CD4-positive, CD25-positive, alpha-beta regulatory T cell (primary cell): ENCODE measurements at regions not wholly inside any gene's neighbourhood (a gene's known extent, or its start where the extent isn't known, plus 50 kb on each side); places are given as distances from the start of the nearest gene placed in this dataset.

Source experiments
- ATAC-seq, 2 donors: fragments of 150-1000 bp; cut with Tn5 transposase; one replicate each; pipeline ENCODE4 v1.10.0; 2021; ENCODE audit warnings: low read depth in 2 of 2, moderate number of reproducible peaks in 2 of 2, moderate library complexity in 1 of 2
- DNase-seq, 3 donors: peaks; one replicate each; pipeline versions ENCODE4 v3.0.0 to v3.0.0-alpha.2; 2012 to 2022; ENCODE audit warnings: mixed read lengths in 1 of 3
- H3K27ac ChIP-seq: one replicate; pipeline ENCODE4 v1.7.0; 2013; ENCODE audit warnings: mild to moderate bottlenecking, low read length; ENCODE audit not compliant: insufficient read depth, poor library complexity, severe bottlenecking
- H3K27me3 ChIP-seq: one replicate; pipeline ENCODE4 v1.7.0; 2013; ENCODE audit warnings: low read length; ENCODE audit not compliant: control insufficient read depth, insufficient read depth
- H3K36me3 ChIP-seq: one replicate; pipeline ENCODE4 v1.7.0; 2013; ENCODE audit warnings: mild to moderate bottlenecking, low read length, moderate library complexity; ENCODE audit not compliant: control insufficient read depth, insufficient read depth
- H3K4me1 ChIP-seq: 2 replicates; pipeline ENCODE4 v1.7.0; 2013; ENCODE audit warnings: mild to moderate bottlenecking, low read length; ENCODE audit not compliant: insufficient read depth, control insufficient read depth, poor library complexity, severe bottlenecking
- H3K4me3 ChIP-seq: one replicate; pipeline ENCODE4 v1.7.0; 2013; ENCODE audit warnings: low read depth, mild to moderate bottlenecking, low read length, moderate library complexity
- H3K9me3 ChIP-seq, 2 experiments: 1 replicate in 1 of 2; 2 replicates in 1 of 2; pipeline ENCODE4 v1.7.0; 2013; ENCODE audit warnings: low read length in 2 of 2, mild to moderate bottlenecking in 1 of 2, moderate library complexity in 1 of 2; ENCODE audit not compliant: control insufficient read depth in 2 of 2
- H3K27ac Mint-ChIP-seq, 3 donors: one replicate each; pipeline ENCODE4 v1.8.0; 2020 to 2022; ENCODE audit warnings: mild to moderate bottlenecking in 3 of 3, mixed read lengths in 3 of 3, moderate library complexity in 2 of 3
- H3K27me3 Mint-ChIP-seq: one replicate; pipeline ENCODE4 v1.8.0; 2022; ENCODE audit warnings: mild to moderate bottlenecking, mixed read lengths
- H3K36me3 Mint-ChIP-seq: one replicate; pipeline ENCODE4 v1.8.0; 2020; ENCODE audit warnings: mixed read lengths
- H3K4me1 Mint-ChIP-seq, 4 donors: one replicate each; pipeline ENCODE4 v1.8.0; 2020 to 2022; ENCODE audit warnings: mixed read lengths in 4 of 4, mild to moderate bottlenecking in 1 of 4
- H3K4me3 Mint-ChIP-seq, 4 donors: one replicate each; pipeline ENCODE4 v1.8.0; 2020 to 2022; ENCODE audit warnings: mild to moderate bottlenecking in 4 of 4, mixed read lengths in 4 of 4, moderate library complexity in 3 of 4
- H3K9me3 Mint-ChIP-seq, 7 donors: one replicate each; pipeline ENCODE4 v1.8.0; 2020 to 2022; ENCODE audit warnings: mixed read lengths in 7 of 7, mild to moderate bottlenecking in 3 of 7, moderate library complexity in 2 of 7

- no peaks in the 10 kb centered on the region for H3K27me3 Mint-ChIP-seq
Observed at GRCh38 chr2:52831216-52831615, 936.4 kb upstream of the CHAC2 start.

GRCh38 chr2:52828112-52828511 is 939.5 kb upstream of the CHAC2 start:
- H3K4me3 ChIP-seq, result no peak overlapping the region
- no peak for DNase-seq

More at GRCh38 chr2:52831216-52831615, 936.4 kb upstream of the CHAC2 start:
- Mint-ChIP-seq H3K4me1 (peaks cover 0 to 4% (median 0%) of the 10 kb centered on the region in 4 donors), H3K36me3 (no peaks in the 10 kb centered on the region), H3K9me3 (peaks cover 0 to 9% (median 2%) of the 10 kb centered on the region in 7 donors), H3K4me3 (no peak overlapping the region), H3K27ac (no peak overlapping the region)
- Histone ChIP-seq H3K9me3 (no peaks in the 10 kb centered on the region), H3K36me3 (no peaks in the 10 kb centered on the region), H3K4me3 (no peak overlapping the region), H3K27ac (no peak overlapping the region), H3K4me1 (no peaks in the 10 kb centered on the region), H3K27me3 (no peaks in the 10 kb centered on the region)
- DNase-seq (no peak), ATAC-seq (no peak)

GRCh38 chr2:52821631-52822030 is 946.0 kb upstream of the CHAC2 start:
- H3K36me3 ChIP-seq, result no peaks in the 10 kb centered on the region
- H3K27me3 ChIP-seq, result no peaks in the 10 kb centered on the region
- H3K4me1 Mint-ChIP-seq, result peaks cover 0 to 5% (median 0%) of the 10 kb centered on the region in 4 donors
- ATAC-seq (no peak), DNase-seq (no peak)
- H3K36me3 Mint-ChIP-seq, result no peaks in the 10 kb centered on the region
- no peaks in the 10 kb centered on the region for H3K27me3 Mint-ChIP-seq
- H3K27ac ChIP-seq, result no peak overlapping the region
- no peak overlapping the region for H3K4me3 ChIP-seq
- H3K27ac Mint-ChIP-seq, result no peak overlapping the region
- H3K9me3 ChIP-seq, result no peaks in the 10 kb centered on the region
- no peaks in the 10 kb centered on the region for H3K4me1 ChIP-seq
- H3K4me3 Mint-ChIP-seq, result no peak overlapping the region
- H3K9me3 Mint-ChIP-seq, result peaks cover 3 to 12% (median 6%) of the 10 kb centered on the region in 7 donors

More at GRCh38 chr2:52828112-52828511, 939.5 kb upstream of the CHAC2 start:
- Mint-ChIP-seq H3K36me3 (no peaks in the 10 kb centered on the region), H3K4me1 (peaks cover 0 to 5% (median 0%) of the 10 kb centered on the region in 4 donors), H3K4me3 (no peak overlapping the region), H3K9me3 (peaks cover 2 to 9% (median 3%) of the 10 kb centered on the region in 7 donors), H3K27me3 (no peaks in the 10 kb centered on the region), H3K27ac (no peak overlapping the region)
- H3K27ac ChIP-seq, result no peak overlapping the region
- H3K27me3 ChIP-seq, result no peaks in the 10 kb centered on the region
- ATAC-seq, result no peak
- H3K9me3 ChIP-seq, result no peaks in the 10 kb centered on the region
- H3K4me1 ChIP-seq, result no peaks in the 10 kb centered on the region
- H3K36me3 ChIP-seq, result no peaks in the 10 kb centered on the region

GRCh38 chr2:52818958-52819357 is 948.6 kb upstream of the CHAC2 start:
- Mint-ChIP-seq H3K27me3 (no peaks in the 10 kb centered on the region), H3K4me1 (no peaks in the 10 kb centered on the region), H3K9me3 (peaks cover 3 to 24% (median 5%) of the 10 kb centered on the region in 7 donors), H3K36me3 (no peaks in the 10 kb centered on the region), H3K4me3 (no peak overlapping the region), H3K27ac (no peak overlapping the region)
- no peak for DNase-seq
- Histone ChIP-seq H3K4me1 (no peaks in the 10 kb centered on the region), H3K36me3 (no peaks in the 10 kb centered on the region), H3K9me3 (no peaks in the 10 kb centered on the region), H3K27ac (no peak overlapping the region), H3K27me3 (no peaks in the 10 kb centered on the region), H3K4me3 (no peak overlapping the region)
- ATAC-seq, result no peak

GRCh38 chr2:52810460-52810859 is 957.1 kb upstream of the CHAC2 start:
- Histone ChIP-seq H3K36me3 (no peaks in the 10 kb centered on the region), H3K27me3 (no peaks in the 10 kb centered on the region), H3K4me3 (no peak overlapping the region), H3K4me1 (no peaks in the 10 kb centered on the region), H3K27ac (no peak overlapping the region), H3K9me3 (no peaks in the 10 kb centered on the region)
- no peak for ATAC-seq
- H3K27ac Mint-ChIP-seq, result no peak overlapping the region
- H3K9me3 Mint-ChIP-seq, result peaks cover 0 to 16% (median 4%) of the 10 kb centered on the region in 7 donors
- no peaks in the 10 kb centered on the region for H3K4me1 Mint-ChIP-seq
- H3K4me3 Mint-ChIP-seq, result no peak overlapping the region
- no peak for DNase-seq
- H3K27me3 Mint-ChIP-seq, result no peaks in the 10 kb centered on the region
- H3K36me3 Mint-ChIP-seq, result no peaks in the 10 kb centered on the region

GRCh38 chr2:52805901-52806410 is 961.6 kb upstream of the CHAC2 start:
- no peak overlapping the region for H3K27ac ChIP-seq
- Mint-ChIP-seq H3K9me3 (peaks cover 0 to 14% (median 2%) of the 10 kb centered on the region in 7 donors), H3K4me1 (no peaks in the 10 kb centered on the region), H3K36me3 (no peaks in the 10 kb centered on the region), H3K27ac (no peak overlapping the region), H3K27me3 (no peaks in the 10 kb centered on the region), H3K4me3 (no peak overlapping the region)
- no peaks in the 10 kb centered on the region for H3K9me3 ChIP-seq
- H3K27me3 ChIP-seq, result no peaks in the 10 kb centered on the region
- no peak for DNase-seq
- H3K4me3 ChIP-seq, result no peak overlapping the region
- ATAC-seq, result no peak
- no peaks in the 10 kb centered on the region for H3K4me1 ChIP-seq
- H3K36me3 ChIP-seq, result no peaks in the 10 kb centered on the region

GRCh38 chr2:52794581-52794980 is 973.0 kb upstream of the CHAC2 start:
- Mint-ChIP-seq H3K9me3 (peaks cover 1 to 12% (median 9%) of the 10 kb centered on the region in 7 donors), H3K27me3 (no peaks in the 10 kb centered on the region), H3K4me3 (no peak overlapping the region), H3K27ac (no peak overlapping the region), H3K36me3 (no peaks in the 10 kb centered on the region), H3K4me1 (no peaks in the 10 kb centered on the region)
- Histone ChIP-seq H3K27me3 (no peaks in the 10 kb centered on the region), H3K9me3 (no peaks in the 10 kb centered on the region), H3K4me1 (no peaks in the 10 kb centered on the region), H3K4me3 (no peak overlapping the region), H3K27ac (no peak overlapping the region), H3K36me3 (no peaks in the 10 kb centered on the region)
- DNase-seq (no peak), ATAC-seq (no peak)

- Mint-ChIP-seq H3K27me3 (no peaks in the 10 kb centered on the region), H3K27ac (no peak overlapping the region), H3K36me3 (no peaks in the 10 kb centered on the region), H3K4me1 (peaks cover 0 to 5% (median 0%) of the 10 kb centered on the region in 4 donors), H3K4me3 (no peak overlapping the region), H3K9me3 (peaks cover 3 to 16% (median 5%) of the 10 kb centered on the region in 7 donors)
- H3K27ac ChIP-seq, result no peak overlapping the region
- no peaks in the 10 kb centered on the region for H3K36me3 ChIP-seq
- no peaks in the 10 kb centered on the region for H3K4me1 ChIP-seq
- H3K9me3 ChIP-seq, result no peaks in the 10 kb centered on the region
- no peak overlapping the region for H3K4me3 ChIP-seq
- ATAC-seq (no peak), DNase-seq (no peak)
- H3K27me3 ChIP-seq, result no peaks in the 10 kb centered on the region
Observed at GRCh38 chr2:52779446-52779845, 988.2 kb upstream of the CHAC2 start.
